Fibroblast of skin of back (primary cell): ENCODE measurements at regions not wholly inside any gene's neighbourhood (a gene's known extent, or its start where the extent isn't known, plus 50 kb on each side); places are given as distances from the start of the nearest gene placed in this dataset.

Experiments
- DNase-seq: peaks from one replicate; pipeline ENCODE4 v3.0.0-alpha.2; 2013

GRCh38 chr15:47599806-47600205, 117.5 kb upstream of the SEMA6D start:
- no peak for DNase-seq

GRCh38 chr15:47602121-47602520, 115.2 kb upstream of the SEMA6D start:
- no peak for DNase-seq

GRCh38 chr15:47603026-47603425, 114.3 kb upstream of the SEMA6D start:
- DNase-seq, result peak; percentile 53

- no peak for DNase-seq
Observed at GRCh38 chr15:47607695-47608094, 109.6 kb upstream of the SEMA6D start.

- no peak for DNase-seq
Observed at GRCh38 chr15:47609693-47610092, 107.6 kb upstream of the SEMA6D start.

- no peak for DNase-seq
Observed at GRCh38 chr15:47610736-47611135, 106.6 kb upstream of the SEMA6D start.

- peak; percentile 7 for DNase-seq
Observed at GRCh38 chr15:47614360-47615011, 102.8 kb upstream of the SEMA6D start.

- no peak for DNase-seq
Observed at GRCh38 chr15:47616876-47617275, 100.4 kb upstream of the SEMA6D start.

GRCh38 chr15:47618241-47618640, 99.1 kb upstream of the SEMA6D start:
- DNase-seq, result no peak

- peak; percentile 8 for DNase-seq
Observed at GRCh38 chr15:47620960-47621681, 96.2 kb upstream of the SEMA6D start.

GRCh38 chr15:47622055-47622454, 95.2 kb upstream of the SEMA6D start:
- no peak for DNase-seq

GRCh38 chr15:47624503-47624902, 92.8 kb upstream of the SEMA6D start:
- peak; percentile 3 for DNase-seq

GRCh38 chr15:47639042-47639441, 78.3 kb upstream of the SEMA6D start:
- DNase-seq, result no peak

- DNase-seq, result no peak
Observed at GRCh38 chr15:47640079-47640478, 77.2 kb upstream of the SEMA6D start.

GRCh38 chr15:47640901-47641300, 76.4 kb upstream of the SEMA6D start:
- DNase-seq, result no peak

GRCh38 chr15:47644722-47645121, 72.6 kb upstream of the SEMA6D start:
- DNase-seq, result no peak

GRCh38 chr15:47650564-47650963, 66.7 kb upstream of the SEMA6D start:
- DNase-seq, result no peak

- no peak for DNase-seq
Observed at GRCh38 chr15:47652328-47652727, 65.0 kb upstream of the SEMA6D start.

- no peak for DNase-seq
Observed at GRCh38 chr15:47652844-47653243, 64.5 kb upstream of the SEMA6D start.

- no peak for DNase-seq
Observed at GRCh38 chr15:47661661-47662180, 55.6 kb upstream of the SEMA6D start.

- DNase-seq, result no peak
Observed at GRCh38 chr15:47663101-47663500, 54.2 kb upstream of the SEMA6D start.
